Ascending aorta (tissue), 2 donors: ENCODE measurements at regions not wholly inside any gene's neighbourhood (a gene's known extent, or its start where the extent isn't known, plus 50 kb on each side); places are given as distances from the start of the nearest gene placed in this dataset.

Experiments used
- DNase-seq, 2 donors: peaks; one replicate each; pipeline ENCODE4 v3.0.0-alpha.2; 2019; ENCODE audit warnings: low spot score in 2 of 2
- H3K27ac ChIP-seq, 2 donors: fragments of 200-600 bp; sonication (generic); one replicate each; pipeline ENCODE4 v1.5.1; 2016 to 2017; ENCODE audit warnings: mild to moderate bottlenecking in 1 of 2
- H3K27me3 ChIP-seq: fragments of 200-600 bp; sonication (generic); one replicate; pipeline ENCODE4 v1.5.1; 2017
- H3K36me3 ChIP-seq, 2 donors: fragments of 200-600 bp; sonication (generic); one replicate each; pipeline ENCODE4 v1.5.1; 2016
- H3K4me1 ChIP-seq, 2 donors: fragments of 200-600 bp; sonication (generic); one replicate each; pipeline ENCODE4 v1.5.1; 2016 to 2017; ENCODE audit warnings: mild to moderate bottlenecking in 1 of 2
- H3K4me3 ChIP-seq, 2 donors: fragments of 200-600 bp; sonication (generic); one replicate each; pipeline ENCODE4 v1.5.1; 2016 to 2017; ENCODE audit warnings: mild to moderate bottlenecking in 1 of 2
- H3K9me3 ChIP-seq, 2 donors: fragments of 200-600 bp; sonication (generic); one replicate each; pipeline ENCODE4 v1.5.1; 2016
- CTCF ChIP-seq, 3 experiments: fragments of 200-600 bp in 2 of 3; fragments of 450-650 bp in 1 of 3; sonication (generic) in 2 of 3; IDR thresholded peaks; one replicate each; pipeline ENCODE4 v1.5.1; 2016 to 2019; ENCODE audit warnings: antibody characterized with exemption in 3 of 3, mild to moderate bottlenecking in 1 of 3, moderate library complexity in 1 of 3
- intact Hi-C: fragments of 100-400 bp; cut with DNase I; formaldehyde crosslinking; loops from one replicate; pipeline ENCODE4 v1.15.1; 2023

- Histone ChIP-seq H3K4me1 (no peaks in the 10 kb centered on the region), H3K4me3 (no peak overlapping the region), H3K27me3 (no peaks in the 10 kb centered on the region), H3K36me3 (no peaks in the 10 kb centered on the region), H3K9me3 (no peaks in the 10 kb centered on the region), H3K27ac (no peak overlapping the region)
- TF ChIP-seq CTCF (IDR thresholded peaks at IDR 0.05) = no peak
- intact Hi-C loops = no loop called here
- no peak for DNase-seq
Measured at GRCh38 chr6:164262348-164262747, 847.8 kb downstream of the QKI start.

DNA sequence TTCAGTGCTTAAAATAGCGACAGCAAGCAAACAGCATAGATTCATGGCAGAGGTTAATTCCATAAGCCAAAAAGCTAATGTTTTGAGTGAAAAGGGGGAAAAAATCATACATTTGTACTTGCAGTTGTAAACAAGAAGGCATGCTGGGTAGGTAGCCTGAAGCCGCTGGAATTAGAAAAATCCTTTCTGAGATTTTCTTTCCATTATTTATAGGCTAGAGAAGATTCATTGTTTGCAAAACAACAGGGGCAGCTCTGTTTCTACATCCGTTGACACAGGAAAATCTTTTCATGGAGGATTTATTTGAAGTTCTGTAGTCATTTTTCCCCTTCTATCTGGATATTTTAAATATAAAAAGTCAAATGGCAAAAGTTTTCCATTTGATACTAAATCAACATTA, 843.9 kb downstream of the QKI start:
- intact Hi-C loops = no loop called here
- no peaks in the 10 kb centered on the region for H3K27me3 ChIP-seq
- H3K4me3 ChIP-seq = no peak overlapping the region
- DNase-seq = no peak
- TF ChIP-seq CTCF (IDR thresholded peaks at IDR 0.05) = no peak
- no peak overlapping the region for H3K27ac ChIP-seq
- no peaks in the 10 kb centered on the region for H3K9me3 ChIP-seq
- no peaks in the 10 kb centered on the region for H3K36me3 ChIP-seq
- no peaks in the 10 kb centered on the region for H3K4me1 ChIP-seq

- no peaks in the 10 kb centered on the region for H3K9me3 ChIP-seq
- H3K4me3 ChIP-seq = no peak overlapping the region
- DNase-seq = no peak
Measured at GRCh38 chr6:164252948-164253347, 838.4 kb downstream of the QKI start.

DNA sequence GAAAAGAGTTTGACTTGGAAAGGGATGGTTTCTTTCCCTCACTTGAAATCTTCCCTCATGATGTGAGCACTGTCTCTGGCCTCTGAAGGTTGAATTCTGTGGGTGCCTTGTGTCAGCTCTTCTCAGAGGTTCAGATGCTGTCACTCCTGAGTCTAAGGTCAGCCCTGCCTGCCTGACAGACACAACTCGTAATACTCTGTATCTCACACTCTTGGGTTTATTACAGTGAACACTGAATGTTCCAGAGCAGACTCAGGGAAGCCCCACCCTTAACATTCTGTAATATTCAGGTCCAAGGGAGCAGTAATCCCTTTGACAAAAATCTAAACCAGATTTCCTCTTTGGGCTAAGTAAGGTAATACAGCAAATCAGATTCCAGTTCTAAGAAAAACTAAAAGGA, 837.8 kb downstream of the QKI start:
- H3K27me3 ChIP-seq = no peaks in the 10 kb centered on the region
- intact Hi-C loops = no loop called here
- no peak overlapping the region for H3K4me3 ChIP-seq
- no peaks in the 10 kb centered on the region for H3K4me1 ChIP-seq
- H3K27ac ChIP-seq = no peak overlapping the region
- no peak for DNase-seq
- no peaks in the 10 kb centered on the region for H3K9me3 ChIP-seq
- no peak for TF ChIP-seq CTCF (IDR thresholded peaks at IDR 0.05)
- H3K36me3 ChIP-seq = no peaks in the 10 kb centered on the region

More at GRCh38 chr6:164252948-164253347, 838.4 kb downstream of the QKI start:
- Histone ChIP-seq H3K36me3 (no peaks in the 10 kb centered on the region), H3K27me3 (no peaks in the 10 kb centered on the region), H3K4me1 (no peaks in the 10 kb centered on the region), H3K27ac (no peak overlapping the region)
- intact Hi-C loops = no loop called here
- no peak for TF ChIP-seq CTCF (IDR thresholded peaks at IDR 0.05)

DNA sequence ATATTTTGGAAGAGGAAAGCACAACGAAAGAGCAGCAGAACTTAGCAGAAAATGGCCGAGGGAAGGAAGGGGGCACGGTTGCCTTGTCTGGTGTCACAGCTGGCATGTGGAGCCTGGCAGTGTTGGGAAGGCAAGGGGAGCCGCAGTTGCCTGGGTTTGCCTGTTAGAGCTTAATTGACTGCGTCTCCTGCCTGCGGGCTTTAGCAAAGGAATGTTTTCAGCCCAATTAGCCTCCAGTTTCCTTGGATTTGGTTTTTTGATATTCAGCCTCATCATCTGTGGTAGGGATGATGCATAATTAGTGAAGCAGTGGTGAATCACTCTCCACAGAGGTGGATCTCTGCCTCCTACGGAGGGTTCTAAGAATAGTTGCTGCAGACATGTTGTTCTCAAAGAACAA, 832.6 kb downstream of the QKI start:
- H3K9me3 ChIP-seq = no peaks in the 10 kb centered on the region
- intact Hi-C loops = no loop called here
- TF ChIP-seq CTCF (IDR thresholded peaks at IDR 0.05) = no peak

DNA sequence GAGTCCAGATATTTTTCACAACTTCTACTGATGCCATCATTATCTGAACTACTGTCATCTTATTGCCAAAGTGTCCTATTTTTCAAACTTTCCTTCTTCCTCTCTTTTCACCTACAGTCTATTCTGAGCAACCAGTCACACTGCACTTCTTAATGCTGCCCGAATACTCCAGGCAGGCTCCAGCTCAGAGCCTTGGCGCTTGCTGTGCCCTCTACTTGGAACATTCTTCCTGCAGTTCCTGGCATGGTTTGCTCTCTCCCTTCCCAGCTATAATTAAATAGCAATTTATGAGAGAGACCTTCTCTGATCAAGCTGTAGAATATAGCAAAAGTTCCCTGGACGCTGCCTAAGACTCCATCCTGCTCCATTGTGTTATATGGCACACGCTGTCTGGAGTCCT, 831.6 kb downstream of the QKI start:
- H3K9me3 ChIP-seq = no peaks in the 10 kb centered on the region
- no peak for TF ChIP-seq CTCF (IDR thresholded peaks at IDR 0.05)
- no peaks in the 10 kb centered on the region for H3K4me1 ChIP-seq
- no peak overlapping the region for H3K4me3 ChIP-seq
- H3K27me3 ChIP-seq = no peaks in the 10 kb centered on the region
- intact Hi-C loops = no loop called here
- DNase-seq = no peak
- no peak overlapping the region for H3K27ac ChIP-seq
- H3K36me3 ChIP-seq = no peaks in the 10 kb centered on the region

More for the DNA sequence above, 832.6 kb downstream of the QKI start:
- no peak for DNase-seq
- no peak overlapping the region for H3K27ac ChIP-seq
- H3K4me1 ChIP-seq = no peaks in the 10 kb centered on the region
- H3K4me3 ChIP-seq = no peak overlapping the region
- H3K27me3 ChIP-seq = no peaks in the 10 kb centered on the region
- no peaks in the 10 kb centered on the region for H3K36me3 ChIP-seq
